ENCODE measurements at regions not wholly inside any gene's neighbourhood (a gene's known extent, or its start where the extent isn't known, plus 50 kb on each side); places are given as distances from the start of the nearest gene placed in this dataset.

GRCh38 chrX:146189371-146189770 is 371.7 kb downstream of the SLITRK2 start:
- CTCF ChIA-PET = no interaction called here

More at GRCh38 chrX:146189371-146189770, 371.7 kb downstream of the SLITRK2 start:
- Histone ChIP-seq H4K91ac (ENCODE audit: insufficient read depth, low read depth, low read length) (no peak overlapping the region), H3K18ac (ENCODE audit: low read depth, low read length) (no peak overlapping the region), H2BK5ac (ENCODE audit: low read depth, low read length, poor library complexity, severe bottlenecking) (no peak overlapping the region), H4K20me1 (ENCODE audit: insufficient read depth, low read length) (no peaks in the 10 kb centered on the region), H3K23ac (ENCODE audit: low read depth, low read length) (no peak overlapping the region), H3K4me2 (ENCODE audit: low read depth, low read length) (no peak overlapping the region), H3K4me3 (ENCODE audit: insufficient read depth, low read depth, low read length) (no peak overlapping the region), H4K8ac (ENCODE audit: low read depth in 2 of 2, low read length in 2 of 2) (no peak overlapping the region), H3K56ac (ENCODE audit: extremely low read depth, insufficient read depth, low read length) (no peak overlapping the region), H2AFZ (replicated peaks; ENCODE audit: low read length, poor library complexity) (no peak overlapping the region), H4K5ac (ENCODE audit: low read depth, low read length) (no peak overlapping the region), H2AK9ac (replicated peaks; ENCODE audit: low read depth, low read length, poor library complexity) (no peak overlapping the region), H2BK120ac (ENCODE audit: low read depth, low read length) (no peak overlapping the region), H3K27me3 (ENCODE audit: control insufficient read depth, insufficient read depth, low read length) (no peaks in the 10 kb centered on the region), H3K79me1 (ENCODE audit: low read depth in 1 of 2, low read length in 2 of 2) (no peaks in the 10 kb centered on the region), H3K4ac (ENCODE audit: low read depth, low read length) (no peak overlapping the region), H3K27ac (ENCODE audit: insufficient read depth, low read length) (no peak overlapping the region), H3K9ac (ENCODE audit: low read depth, low read length) (no peak overlapping the region), H2BK15ac (ENCODE audit: low read depth, low read length) (no peak overlapping the region), H3K4me1 (ENCODE audit: control insufficient read depth, insufficient read depth, low read length) (no peaks in the 10 kb centered on the region), H3K9me1 (ENCODE audit: insufficient read depth, low read length) (no peaks in the 10 kb centered on the region), H2BK20ac (ENCODE audit: low read depth, low read length) (no peak overlapping the region), H3K9me3 (ENCODE audit: control insufficient read depth, insufficient read depth, low read length) (peaks cover 12% of the 10 kb centered on the region), H3K36me3 (ENCODE audit: control insufficient read depth, insufficient read depth, low read length) (no peaks in the 10 kb centered on the region), H3K14ac (replicated peaks; ENCODE audit: low read depth, low read length) (no peak overlapping the region), H2AK5ac (ENCODE audit: low read depth, low read length) (no peak overlapping the region)
- POLR2A ChIA-PET (ENCODE audit: unreplicated experiment) = no interaction called here
- DNase-seq (no peak), ATAC-seq (ENCODE audit: low read depth) (no peak)
- no CpG with 5 or more reads among the region's 3 CpGs for WGBS, 2 experiments (ENCODE audit: extremely low coverage in 2 of 2, insufficient read length in 1 of 2)
- dilution Hi-C loops (cut with HindIII; ENCODE audit: low sequenced_read_pairs, unreplicated experiment) = no loop called here
- BruUV-seq (replicated peaks) = no TSS peak
- intact Hi-C loops (cut with micrococcal nuclease) = no loop called here
- TF ChIP-seq SMC3 (IDR thresholded peaks at IDR 0.05; ENCODE audit: low read depth, low read length) (no peak), RCOR1 (IDR thresholded peaks at IDR 0.05; ENCODE audit: insufficient replicate concordance, low read length) (no peak), MXI1 (IDR thresholded peaks at IDR 0.05; ENCODE audit: borderline replicate concordance, low read depth, low read length) (no peak), USF2 (IDR thresholded peaks at IDR 0.05; ENCODE audit: low read depth, low read length) (no peak), CTCF (conservative IDR thresholded peaks at IDR 0.05; ENCODE audit: low read depth, low read length) (no peak), CEBPB (IDR thresholded peaks at IDR 0.05; ENCODE audit: low read depth, low read length) (no peak), CHD1 (IDR thresholded peaks at IDR 0.05; ENCODE audit: low read depth, low read length) (no peak)
- in situ Hi-C loops (cut with MboI; ENCODE audit: low sequenced_read_pairs) = no loop called here
